ENCODE measurements at regions not wholly inside any gene's neighbourhood (a gene's known extent, or its start where the extent isn't known, plus 50 kb on each side); places are given as distances from the start of the nearest gene placed in this dataset.
"Not testable (repeated sequence)": the region's sequence is repeated elsewhere in the genome, so short reads cannot be mapped to it uniquely, and the experiment has no call there.

GRCh38 chr13:44312131-44312530 is 61.5 kb upstream of the SERP2 start:
- H3K36me3 ChIP-seq (ENCODE audit: insufficient read depth, low read length), result no peaks in the 10 kb centered on the region
- intact Hi-C loops (cut with micrococcal nuclease; ENCODE audit: unreplicated experiment), result no loop called here
- H4K20me1 ChIP-seq (ENCODE audit: insufficient read depth, low read length), result no peaks in the 10 kb centered on the region
- ChIA-PET CTCF (ENCODE audit: unreplicated experiment) (no interaction called here), POLR2A (interaction anchor here (0.6 kb wide), 1 partner anchor 410 kb away, joined by 3 read pairs; no protein-coding TSS in a partner anchor)
- H3K4me2 ChIP-seq (ENCODE audit: low read length), result no peak overlapping the region
- H3K79me2 ChIP-seq (ENCODE audit: insufficient read depth, low read depth, low read length), result no peaks in the 10 kb centered on the region
- no peaks in the 10 kb centered on the region for H3K9me3 ChIP-seq (ENCODE audit: low read length)
- H3K27ac ChIP-seq (ENCODE audit: low read depth, low read length, poor library complexity, severe bottlenecking), result no peak overlapping the region
- no peak for TF ChIP-seq EZH2phosphoT487 (IDR thresholded peaks at IDR 0.05; ENCODE audit: borderline replicate concordance, low read depth, low read length)
- TF ChIP-seq, protein P1, sequence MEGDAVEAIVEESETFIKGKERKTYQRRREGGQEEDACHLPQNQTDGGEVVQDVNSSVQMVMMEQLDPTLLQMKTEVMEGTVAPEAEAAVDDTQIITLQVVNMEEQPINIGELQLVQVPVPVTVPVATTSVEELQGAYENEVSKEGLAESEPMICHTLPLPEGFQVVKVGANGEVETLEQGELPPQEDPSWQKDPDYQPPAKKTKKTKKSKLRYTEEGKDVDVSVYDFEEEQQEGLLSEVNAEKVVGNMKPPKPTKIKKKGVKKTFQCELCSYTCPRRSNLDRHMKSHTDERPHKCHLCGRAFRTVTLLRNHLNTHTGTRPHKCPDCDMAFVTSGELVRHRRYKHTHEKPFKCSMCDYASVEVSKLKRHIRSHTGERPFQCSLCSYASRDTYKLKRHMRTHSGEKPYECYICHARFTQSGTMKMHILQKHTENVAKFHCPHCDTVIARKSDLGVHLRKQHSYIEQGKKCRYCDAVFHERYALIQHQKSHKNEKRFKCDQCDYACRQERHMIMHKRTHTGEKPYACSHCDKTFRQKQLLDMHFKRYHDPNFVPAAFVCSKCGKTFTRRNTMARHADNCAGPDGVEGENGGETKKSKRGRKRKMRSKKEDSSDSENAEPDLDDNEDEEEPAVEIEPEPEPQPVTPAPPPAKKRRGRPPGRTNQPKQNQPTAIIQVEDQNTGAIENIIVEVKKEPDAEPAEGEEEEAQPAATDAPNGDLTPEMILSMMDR (conservative IDR thresholded peaks at IDR 0.05; ENCODE audit: low read length), result no peak
- H3K4me1 ChIP-seq (ENCODE audit: insufficient read depth, low read length, poor library complexity, severe bottlenecking), result no peaks in the 10 kb centered on the region
- no TSS peak for BruUV-seq (replicated peaks)
- H3K9me2 ChIP-seq (ENCODE audit: insufficient read depth, low read length), result no peaks in the 10 kb centered on the region
- no peak overlapping the region for H2AFZ ChIP-seq (ENCODE audit: low read length)
- DNase-seq (ENCODE audit: low spot score), result no peak
- no peak overlapping the region for H3K4me3 ChIP-seq (ENCODE audit: low read depth, low read length, poor library complexity, severe bottlenecking)

DNA sequence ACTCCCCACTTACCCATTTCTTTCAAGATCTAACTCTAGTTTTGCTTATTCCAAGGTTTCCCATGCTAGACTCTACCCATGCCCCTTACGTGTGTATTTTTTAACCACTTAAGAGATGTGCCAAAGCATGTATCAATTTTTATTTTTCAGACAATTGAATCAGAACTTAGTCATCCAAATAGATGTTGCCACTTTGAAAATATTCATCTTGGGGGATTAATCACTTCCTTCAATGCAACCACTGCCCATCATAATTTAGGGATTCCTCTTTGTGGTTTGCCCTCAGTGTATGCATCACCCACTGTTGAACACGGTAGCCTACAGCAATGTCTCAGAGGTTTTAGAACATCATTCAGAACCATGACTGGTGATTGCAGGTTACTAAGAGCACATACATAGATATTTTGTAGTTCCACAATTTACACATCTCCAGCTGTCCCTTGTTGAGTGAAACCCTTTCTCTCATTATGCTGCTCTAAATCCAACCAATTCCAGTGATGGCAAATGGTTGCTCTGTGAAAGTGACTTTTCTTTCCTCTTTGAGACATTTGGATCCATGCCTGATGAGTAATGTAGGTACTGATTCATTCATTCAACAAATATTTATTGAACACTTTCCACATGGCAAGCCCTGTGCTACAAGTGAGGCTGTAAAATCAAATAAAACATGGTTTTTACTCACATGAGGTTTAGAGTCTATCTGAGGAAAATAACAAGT is 60.6 kb upstream of the SERP2 start:
- intact Hi-C loops (cut with micrococcal nuclease; ENCODE audit: unreplicated experiment), result no loop called here
- TF ChIP-seq EZH2phosphoT487 (IDR thresholded peaks at IDR 0.05; ENCODE audit: borderline replicate concordance, low read depth, low read length), result no peak
- TF ChIP-seq, protein P1 (conservative IDR thresholded peaks at IDR 0.05; ENCODE audit: low read length), result no peak
- CTCF ChIA-PET (ENCODE audit: unreplicated experiment), result no interaction called here
- POLR2A ChIA-PET, result interaction anchor here (0.6 kb wide), 1 partner anchor 122 kb away, joined by 9 read pairs; no protein-coding TSS in a partner anchor
- no peaks in the 10 kb centered on the region for H3K9me2 ChIP-seq (ENCODE audit: insufficient read depth, low read length)
- no peak overlapping the region for H2AFZ ChIP-seq (ENCODE audit: low read length)
- no peak overlapping the region for H3K4me2 ChIP-seq (ENCODE audit: low read length)
- H4K20me1 ChIP-seq (ENCODE audit: insufficient read depth, low read length), result no peaks in the 10 kb centered on the region
- no TSS peak for BruUV-seq (replicated peaks)
- no peaks in the 10 kb centered on the region for H3K79me2 ChIP-seq (ENCODE audit: insufficient read depth, low read depth, low read length)
- no peak overlapping the region for H3K4me3 ChIP-seq (ENCODE audit: low read depth, low read length, poor library complexity, severe bottlenecking)
- no peaks in the 10 kb centered on the region for H3K4me1 ChIP-seq (ENCODE audit: insufficient read depth, low read length, poor library complexity, severe bottlenecking)
- H3K9me3 ChIP-seq (ENCODE audit: low read length), result no peaks in the 10 kb centered on the region
- no peak overlapping the region for H3K27ac ChIP-seq (ENCODE audit: low read depth, low read length, poor library complexity, severe bottlenecking)
- DNase-seq (ENCODE audit: low spot score), result no peak
- H3K36me3 ChIP-seq (ENCODE audit: insufficient read depth, low read length), result no peaks in the 10 kb centered on the region

- intact Hi-C loops (cut with micrococcal nuclease; ENCODE audit: unreplicated experiment), result no loop called here
- H3K36me3 ChIP-seq (ENCODE audit: insufficient read depth, low read length), result no peaks in the 10 kb centered on the region
- H3K4me2 ChIP-seq (ENCODE audit: low read length), result no peak overlapping the region
- no peaks in the 10 kb centered on the region for H3K4me1 ChIP-seq (ENCODE audit: insufficient read depth, low read length, poor library complexity, severe bottlenecking)
- H4K20me1 ChIP-seq (ENCODE audit: insufficient read depth, low read length), result no peaks in the 10 kb centered on the region
- no peaks in the 10 kb centered on the region for H3K9me2 ChIP-seq (ENCODE audit: insufficient read depth, low read length)
- DNase-seq (ENCODE audit: low spot score), result no peak
- no peak overlapping the region for H2AFZ ChIP-seq (ENCODE audit: low read length)
- H3K79me2 ChIP-seq (ENCODE audit: insufficient read depth, low read depth, low read length), result no peaks in the 10 kb centered on the region
- H3K4me3 ChIP-seq (ENCODE audit: low read depth, low read length, poor library complexity, severe bottlenecking), result no peak overlapping the region
- POLR2A ChIA-PET, result no interaction called here
- CTCF ChIA-PET (ENCODE audit: unreplicated experiment), result no interaction called here
- BruUV-seq (replicated peaks), result no TSS peak
- H3K9me3 ChIP-seq (ENCODE audit: low read length), result no peaks in the 10 kb centered on the region
- no peak for TF ChIP-seq EZH2phosphoT487 (IDR thresholded peaks at IDR 0.05; ENCODE audit: borderline replicate concordance, low read depth, low read length)
- TF ChIP-seq, protein P1 (conservative IDR thresholded peaks at IDR 0.05; ENCODE audit: low read length), result no peak
- H3K27ac ChIP-seq (ENCODE audit: low read depth, low read length, poor library complexity, severe bottlenecking), result no peak overlapping the region
Measured at GRCh38 chr13:44313674-44314073, 60.0 kb upstream of the SERP2 start.

DNA sequence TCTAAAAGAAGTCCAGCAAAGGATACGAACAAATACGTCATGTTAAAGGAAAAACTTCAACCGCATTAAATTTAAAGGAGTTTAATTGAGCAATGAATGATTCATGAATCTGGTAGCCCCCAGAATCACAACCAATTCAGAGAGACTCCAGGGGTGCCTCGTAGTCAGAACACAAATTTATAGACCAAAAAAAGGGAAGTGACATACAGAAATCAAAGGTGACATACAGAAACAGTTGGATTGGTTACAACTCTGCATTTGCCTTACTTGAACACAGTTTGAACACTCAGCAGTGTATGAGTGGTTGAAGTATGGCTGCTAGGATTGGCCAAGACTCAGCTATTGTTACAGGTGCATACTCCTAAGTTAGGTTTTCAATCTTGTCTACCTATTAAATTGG is 59.5 kb upstream of the SERP2 start:
- CTCF ChIA-PET (ENCODE audit: unreplicated experiment); H3K79me2 ChIP-seq (ENCODE audit: insufficient read depth, low read depth, low read length); BruUV-seq (replicated peaks); H4K20me1 ChIP-seq (ENCODE audit: insufficient read depth, low read length); H3K4me1 ChIP-seq (ENCODE audit: insufficient read depth, low read length, poor library complexity, severe bottlenecking); H3K9me3 ChIP-seq (ENCODE audit: low read length); H3K4me3 ChIP-seq (ENCODE audit: low read depth, low read length, poor library complexity, severe bottlenecking); DNase-seq (ENCODE audit: low spot score); H2AFZ ChIP-seq (ENCODE audit: low read length); POLR2A ChIA-PET; H3K36me3 ChIP-seq (ENCODE audit: insufficient read depth, low read length); H3K4me2 ChIP-seq (ENCODE audit: low read length); H3K27ac ChIP-seq (ENCODE audit: low read depth, low read length, poor library complexity, severe bottlenecking); intact Hi-C loops (cut with micrococcal nuclease; ENCODE audit: unreplicated experiment); H3K9me2 ChIP-seq (ENCODE audit: insufficient read depth, low read length): not testable (repeated sequence)

All from OCI-LY7 (cell line).